Lower leg skin (tissue), 3 donors: ENCODE measurements at regions not wholly inside any gene's neighbourhood (a gene's known extent, or its start where the extent isn't known, plus 50 kb on each side); places are given as distances from the start of the nearest gene placed in this dataset.

ENCODE experiments used
- CTCF ChIP-seq, 3 donors: fragments of 450-650 bp; IDR thresholded peaks; one replicate each; pipeline ENCODE4 v1.5.1; 2016; ENCODE audit warnings: antibody characterized with exemption in 3 of 3, mild to moderate bottlenecking in 3 of 3, moderate library complexity in 2 of 3
- POLR2A ChIP-seq, 2 donors: fragments of 450-650 bp; IDR thresholded peaks; one replicate each; pipeline ENCODE4 v1.6.1; 2016 to 2017; ENCODE audit warnings: antibody characterized with exemption in 2 of 2, mild to moderate bottlenecking in 1 of 2, moderate library complexity in 1 of 2

- TF ChIP-seq CTCF (IDR thresholded peaks at IDR 0.05) (no peak), POLR2A (IDR thresholded peaks at IDR 0.05) (no peak)
Observed at GRCh38 chr17:62161405-62162148, 96.5 kb upstream of the MED13 start.
